Thymus (tissue), 11 donors: ENCODE measurements at regions not wholly inside any gene's neighbourhood (a gene's known extent, or its start where the extent isn't known, plus 50 kb on each side); places are given as distances from the start of the nearest gene placed in this dataset.
"Not testable (repeated sequence)": the region's sequence is repeated elsewhere in the genome, so short reads cannot be mapped to it uniquely, and the experiment has no call there.

Experiments used
- DNase-seq, 9 donors: peaks; one replicate each; pipeline ENCODE4 v3.0.0-alpha.2; 2013; ENCODE audit warnings: low spot score in 9 of 9, low read depth in 6 of 9, missing footprints in 1 of 9
- H3K27ac ChIP-seq, 2 donors: one replicate each; pipeline ENCODE4 v1.5.1; 2013; ENCODE audit warnings: control low read depth in 1 of 2, low read depth in 1 of 2, low read length in 1 of 2, mild to moderate bottlenecking in 1 of 2, moderate library complexity in 1 of 2
- H3K27me3 ChIP-seq, 2 donors: one replicate each; pipeline ENCODE4 v1.5.1; 2013; ENCODE audit warnings: low read length in 1 of 2; ENCODE audit not compliant: control insufficient read depth in 2 of 2, insufficient read depth in 1 of 2
- H3K36me3 ChIP-seq, 2 donors: one replicate each; pipeline ENCODE4 v1.5.1; 2013; ENCODE audit warnings: low read length in 1 of 2, mild to moderate bottlenecking in 1 of 2, moderate library complexity in 1 of 2; ENCODE audit not compliant: control insufficient read depth in 2 of 2, insufficient read depth in 2 of 2
- H3K4me1 ChIP-seq, 2 donors: one replicate each; pipeline ENCODE4 v1.5.1; 2013; ENCODE audit warnings: low read length in 2 of 2; ENCODE audit not compliant: control insufficient read depth in 2 of 2, insufficient read depth in 2 of 2
- H3K4me3 ChIP-seq, 2 donors: one replicate each; pipeline ENCODE4 v1.5.1; 2013; ENCODE audit warnings: low read length in 2 of 2, control low read depth in 1 of 2, mild to moderate bottlenecking in 1 of 2
- H3K9me3 ChIP-seq, 2 donors: one replicate each; pipeline ENCODE4 v1.5.1; 2013; ENCODE audit warnings: low read length in 1 of 2, mild to moderate bottlenecking in 1 of 2; ENCODE audit not compliant: control insufficient read depth in 2 of 2, insufficient read depth in 1 of 2
- WGBS: extraction: QIAGEN DNeasy Blood & Tissue Kit; methylation state at CpG from one replicate; pipeline ENCODE4 v1.1.7; 2013; 5-methylcytosine and 5-hydroxymethylcytosine counted together
- donor health status: healthy.

DNA sequence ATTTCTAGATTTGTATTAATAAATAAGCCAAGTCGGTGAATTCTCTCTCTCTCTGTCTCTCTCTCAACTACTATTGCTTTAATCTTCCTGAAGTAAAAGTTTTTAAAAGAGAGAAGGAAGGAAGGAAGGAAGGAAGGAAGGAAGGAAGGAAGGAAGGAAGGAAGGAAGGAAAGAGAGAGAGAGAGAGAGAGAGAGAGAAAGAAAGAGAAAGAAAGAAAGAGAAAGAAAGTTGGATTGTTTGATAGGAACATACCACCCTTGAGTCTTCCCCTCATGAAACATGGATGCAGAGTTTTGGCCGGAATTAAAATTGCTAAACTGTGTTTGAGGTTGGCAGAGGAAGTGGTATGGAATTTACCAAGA is 159.9 kb upstream of the NR2F2 start:
- H3K36me3 ChIP-seq, H3K27me3 ChIP-seq, H3K4me3 ChIP-seq, H3K9me3 ChIP-seq, DNase-seq, H3K27ac ChIP-seq, H3K4me1 ChIP-seq: not testable (repeated sequence)
- 90% methylated on average over 2 of the region's 2 CpGs for WGBS

- Histone ChIP-seq H3K4me1 (no peaks in the 10 kb centered on the region), H3K27ac (no peak overlapping the region), H3K4me3 (no peak overlapping the region), H3K9me3 (no peaks in the 10 kb centered on the region), H3K27me3 (peaks cover 0 to 5% of the 10 kb centered on the region in 2 donors), H3K36me3 (no peaks in the 10 kb centered on the region)
- 49% methylated on average over 14 of the region's 14 CpGs for WGBS
- no peak for DNase-seq
These were observed 159.3 kb upstream of the NR2F2 start for GRCh38 chr15:96170979-96171739.

- H3K27me3 ChIP-seq, result peaks cover 0 to 5% of the 10 kb centered on the region in 2 donors
- peak in 1 of 9 donors; percentile 4 for DNase-seq
- no peak overlapping the region for H3K4me3 ChIP-seq
- H3K27ac ChIP-seq, result no peak overlapping the region
- H3K36me3 ChIP-seq, result no peaks in the 10 kb centered on the region
- no peaks in the 10 kb centered on the region for H3K9me3 ChIP-seq
- 38% methylated on average over 5 of the region's 5 CpGs for WGBS
- H3K4me1 ChIP-seq, result no peaks in the 10 kb centered on the region
These were observed 158.6 kb upstream of the NR2F2 start for GRCh38 chr15:96171853-96172296.

DNA sequence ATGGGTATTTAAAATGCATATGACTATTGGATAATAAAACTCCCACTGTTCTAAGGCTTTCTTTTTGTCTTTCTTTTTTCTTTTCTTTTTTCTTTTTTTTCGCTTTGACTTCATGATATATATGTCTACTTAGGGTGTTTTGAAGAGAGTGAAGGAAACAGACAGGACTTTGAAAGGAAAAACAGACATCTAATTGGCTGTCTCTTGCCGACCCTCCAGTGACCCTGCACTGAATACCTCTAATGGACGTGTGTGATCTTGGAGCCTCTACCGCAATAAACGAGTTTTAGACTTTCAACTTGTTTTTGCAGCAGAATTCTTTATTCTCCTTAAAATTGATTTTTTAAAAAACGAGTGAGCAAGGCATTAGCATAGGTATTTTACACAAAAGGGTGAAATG is 158.1 kb upstream of the NR2F2 start:
- Histone ChIP-seq H3K36me3 (no peaks in the 10 kb centered on the region), H3K27me3 (peaks cover 0 to 5% of the 10 kb centered on the region in 2 donors), H3K27ac (no peak overlapping the region), H3K9me3 (no peaks in the 10 kb centered on the region), H3K4me3 (no peak overlapping the region), H3K4me1 (no peaks in the 10 kb centered on the region)
- DNase-seq, result no peak
- WGBS, result 60% methylated on average over 6 of the region's 6 CpGs

- DNase-seq, result no peak
- 97% methylated on average over 4 of the region's 4 CpGs for WGBS
- Histone ChIP-seq H3K4me3 (no peak overlapping the region), H3K9me3 (no peaks in the 10 kb centered on the region), H3K27ac (no peak overlapping the region), H3K36me3 (no peaks in the 10 kb centered on the region), H3K27me3 (peaks cover 0 to 2% of the 10 kb centered on the region in 2 donors), H3K4me1 (no peaks in the 10 kb centered on the region)
These were observed 153.7 kb upstream of the NR2F2 start for GRCh38 chr15:96176831-96177230.

DNA sequence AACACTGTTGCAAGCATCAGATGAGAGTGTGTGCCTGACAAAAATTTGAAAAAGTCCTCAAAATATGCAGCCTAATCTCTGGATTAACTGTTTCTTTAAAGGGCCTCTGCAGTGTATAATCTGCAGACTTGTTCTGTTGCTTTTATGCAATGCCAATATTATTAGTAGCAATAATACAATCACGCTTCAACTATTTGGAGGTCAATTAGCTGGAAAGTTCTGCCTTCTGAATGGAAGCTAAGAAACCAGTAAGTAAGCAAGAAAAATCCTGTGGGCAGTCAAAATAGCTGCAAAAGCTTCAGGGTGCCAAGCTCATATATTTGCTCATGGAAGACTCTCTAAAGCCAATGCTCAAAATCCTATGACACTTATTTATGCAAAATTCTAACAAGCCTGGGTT is 153.2 kb upstream of the NR2F2 start:
- no peak for DNase-seq
- Histone ChIP-seq H3K27ac (no peak overlapping the region), H3K27me3 (no peaks in the 10 kb centered on the region), H3K4me1 (no peaks in the 10 kb centered on the region), H3K36me3 (no peaks in the 10 kb centered on the region), H3K9me3 (no peaks in the 10 kb centered on the region), H3K4me3 (no peak overlapping the region)
- WGBS, result 93% methylated on average over 1 of the region's 1 CpG

GRCh38 chr15:96180087-96180748 is 150.3 kb upstream of the NR2F2 start:
- WGBS, result 48% methylated on average over 11 of the region's 11 CpGs
- no peak for DNase-seq
- no peaks in the 10 kb centered on the region for H3K27me3 ChIP-seq
- H3K4me3 ChIP-seq, result no peak overlapping the region
- no peak overlapping the region for H3K27ac ChIP-seq
- H3K36me3 ChIP-seq, result no peaks in the 10 kb centered on the region
- H3K4me1 ChIP-seq, result no peaks in the 10 kb centered on the region
- H3K9me3 ChIP-seq, result no peaks in the 10 kb centered on the region

GRCh38 chr15:96181217-96181616 is 149.3 kb upstream of the NR2F2 start:
- no peak for DNase-seq
- Histone ChIP-seq H3K4me3 (no peak overlapping the region), H3K9me3 (no peaks in the 10 kb centered on the region), H3K4me1 (no peaks in the 10 kb centered on the region), H3K27ac (no peak overlapping the region), H3K27me3 (no peaks in the 10 kb centered on the region), H3K36me3 (no peaks in the 10 kb centered on the region)

- 88% methylated on average over 8 of the region's 8 CpGs for WGBS
- H3K27me3 ChIP-seq, result no peaks in the 10 kb centered on the region
- no peak overlapping the region for H3K4me3 ChIP-seq
- no peaks in the 10 kb centered on the region for H3K4me1 ChIP-seq
- no peaks in the 10 kb centered on the region for H3K9me3 ChIP-seq
- DNase-seq, result peak in 2 of 9 donors; percentile 7 to 17
- peak overlapping the region in 1 of 2 donors; percentile 25 for H3K27ac ChIP-seq
- no peaks in the 10 kb centered on the region for H3K36me3 ChIP-seq
These were observed 148.6 kb upstream of the NR2F2 start for GRCh38 chr15:96181873-96182301.
